Type B pancreatic cell (in vitro differentiated cells): ENCODE measurements at regions not wholly inside any gene's neighbourhood (a gene's known extent, or its start where the extent isn't known, plus 50 kb on each side); places are given as distances from the start of the nearest gene placed in this dataset.

Experiments
- DNase-seq: peaks from one replicate; pipeline ENCODE4 v3.0.0; 2021; ENCODE audit warnings: mixed read lengths; ENCODE audit not compliant: unreplicated experiment; ENCODE audit errors: extremely low spot score
- H3K27ac Mint-ChIP-seq: 2 replicates; pipeline ENCODE4 v1.8.0; 2021; ENCODE audit warnings: mild to moderate bottlenecking, mixed read lengths
- H3K27me3 Mint-ChIP-seq: 2 replicates; pipeline ENCODE4 v1.8.0; 2021; ENCODE audit warnings: mixed read lengths
- H3K36me3 Mint-ChIP-seq: 2 replicates; pipeline ENCODE4 v1.8.0; 2021; ENCODE audit warnings: mixed read lengths
- H3K4me1 Mint-ChIP-seq: one replicate; pipeline ENCODE4 v1.8.0; 2021; ENCODE audit warnings: mixed read lengths; ENCODE audit not compliant: unreplicated experiment
- H3K4me3 Mint-ChIP-seq: 2 replicates; pipeline ENCODE4 v1.8.0; 2021; ENCODE audit warnings: mild to moderate bottlenecking, mixed read lengths
- H3K9me3 Mint-ChIP-seq: 2 replicates; pipeline ENCODE4 v1.8.0; 2021; ENCODE audit warnings: mixed read lengths
- CTCF ChIP-seq: fragments of 200-600 bp; sonication (generic); conservative IDR thresholded peaks from 2 replicates; pipeline ENCODE4 v1.5.0; 2021; ENCODE audit warnings: antibody characterized with exemption, mild to moderate bottlenecking

GRCh38 chr2:204116159-204116792 is 179.7 kb downstream of the ICOS start:
- Mint-ChIP-seq H3K4me1 (peaks cover 55% of the 10 kb centered on the region), H3K27me3 (no peaks in the 10 kb centered on the region), H3K27ac (peak overlapping the region; percentile 29), H3K4me3 (no peak overlapping the region), H3K36me3 (no peaks in the 10 kb centered on the region), H3K9me3 (no peaks in the 10 kb centered on the region)
- DNase-seq = no peak
- no peak for TF ChIP-seq CTCF

GRCh38 chr2:204122425-204122824 is 185.9 kb downstream of the ICOS start:
- no peaks in the 10 kb centered on the region for H3K36me3 Mint-ChIP-seq
- peaks cover 18% of the 10 kb centered on the region for H3K4me1 Mint-ChIP-seq
- no peaks in the 10 kb centered on the region for H3K27me3 Mint-ChIP-seq
- peaks cover 9% of the 10 kb centered on the region for H3K9me3 Mint-ChIP-seq
- TF ChIP-seq CTCF = no peak
- DNase-seq = no peak
- peak overlapping the region; percentile 15 for H3K4me3 Mint-ChIP-seq
- H3K27ac Mint-ChIP-seq = peak overlapping the region; percentile 21

- H3K9me3 Mint-ChIP-seq = peaks cover 9% of the 10 kb centered on the region
- no peaks in the 10 kb centered on the region for H3K27me3 Mint-ChIP-seq
- no peaks in the 10 kb centered on the region for H3K36me3 Mint-ChIP-seq
- H3K4me1 Mint-ChIP-seq = peaks cover 18% of the 10 kb centered on the region
- DNase-seq = no peak
- TF ChIP-seq CTCF = no peak
- H3K27ac Mint-ChIP-seq = no peak overlapping the region
- no peak overlapping the region for H3K4me3 Mint-ChIP-seq
Observed at GRCh38 chr2:204124140-204124750, 187.7 kb downstream of the ICOS start.

- Mint-ChIP-seq H3K27ac (no peak overlapping the region), H3K4me3 (no peak overlapping the region), H3K9me3 (peaks cover 7% of the 10 kb centered on the region), H3K36me3 (no peaks in the 10 kb centered on the region), H3K27me3 (peaks cover 2% of the 10 kb centered on the region), H3K4me1 (peaks cover 18% of the 10 kb centered on the region)
- DNase-seq = no peak
- no peak for TF ChIP-seq CTCF
Observed at GRCh38 chr2:204126705-204127104, 190.1 kb downstream of the ICOS start.

- no peak overlapping the region for H3K4me3 Mint-ChIP-seq
- no peaks in the 10 kb centered on the region for H3K36me3 Mint-ChIP-seq
- H3K9me3 Mint-ChIP-seq = peaks cover 6% of the 10 kb centered on the region
- H3K4me1 Mint-ChIP-seq = peaks cover 20% of the 10 kb centered on the region
- H3K27ac Mint-ChIP-seq = no peak overlapping the region
- TF ChIP-seq CTCF = no peak
- DNase-seq = no peak
- peaks cover 2% of the 10 kb centered on the region for H3K27me3 Mint-ChIP-seq
Observed at GRCh38 chr2:204127238-204127637, 190.7 kb downstream of the ICOS start.
